ENCODE measurements at regions not wholly inside any gene's neighbourhood (a gene's known extent, or its start where the extent isn't known, plus 50 kb on each side); places are given as distances from the start of the nearest gene placed in this dataset.

DNA sequence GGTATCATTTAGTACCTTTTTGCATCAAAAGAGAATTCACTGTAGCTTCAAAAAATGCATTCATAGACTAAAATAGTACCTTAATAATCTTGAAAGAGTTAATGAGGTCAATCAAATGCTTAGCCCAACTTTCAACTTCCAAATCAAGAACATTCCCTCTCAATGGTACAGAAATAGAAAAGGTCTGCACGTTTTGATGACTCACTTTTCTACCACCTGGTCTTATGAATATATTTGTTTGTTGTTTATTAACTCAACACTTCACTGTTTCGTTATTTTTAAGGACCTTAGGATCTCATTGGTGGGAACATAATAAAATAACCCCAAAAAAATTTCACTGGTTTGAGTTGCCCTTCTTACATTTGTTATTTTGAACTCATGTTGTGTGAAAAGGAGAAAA is 229.5 kb downstream of the MEF2C start:
- TF ChIP-seq CBFB (CRISPR knock-in tag; IDR thresholded peaks at IDR 0.05; ENCODE audit: low read depth), result no peak
- TF ChIP-seq TCF7 (CRISPR knock-in tag; IDR thresholded peaks at IDR 0.05; ENCODE audit: low read depth), result no peak
- TF ChIP-seq, protein P1, sequence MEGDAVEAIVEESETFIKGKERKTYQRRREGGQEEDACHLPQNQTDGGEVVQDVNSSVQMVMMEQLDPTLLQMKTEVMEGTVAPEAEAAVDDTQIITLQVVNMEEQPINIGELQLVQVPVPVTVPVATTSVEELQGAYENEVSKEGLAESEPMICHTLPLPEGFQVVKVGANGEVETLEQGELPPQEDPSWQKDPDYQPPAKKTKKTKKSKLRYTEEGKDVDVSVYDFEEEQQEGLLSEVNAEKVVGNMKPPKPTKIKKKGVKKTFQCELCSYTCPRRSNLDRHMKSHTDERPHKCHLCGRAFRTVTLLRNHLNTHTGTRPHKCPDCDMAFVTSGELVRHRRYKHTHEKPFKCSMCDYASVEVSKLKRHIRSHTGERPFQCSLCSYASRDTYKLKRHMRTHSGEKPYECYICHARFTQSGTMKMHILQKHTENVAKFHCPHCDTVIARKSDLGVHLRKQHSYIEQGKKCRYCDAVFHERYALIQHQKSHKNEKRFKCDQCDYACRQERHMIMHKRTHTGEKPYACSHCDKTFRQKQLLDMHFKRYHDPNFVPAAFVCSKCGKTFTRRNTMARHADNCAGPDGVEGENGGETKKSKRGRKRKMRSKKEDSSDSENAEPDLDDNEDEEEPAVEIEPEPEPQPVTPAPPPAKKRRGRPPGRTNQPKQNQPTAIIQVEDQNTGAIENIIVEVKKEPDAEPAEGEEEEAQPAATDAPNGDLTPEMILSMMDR (IDR thresholded peaks at IDR 0.05), result no peak
- TF ChIP-seq ZNF232 (CRISPR knock-in tag; IDR thresholded peaks at IDR 0.05), result no peak
- TF ChIP-seq SMAD4 (CRISPR knock-in tag; IDR thresholded peaks at IDR 0.05), result no peak
- no peak for TF ChIP-seq TEAD4 (CRISPR knock-in tag; IDR thresholded peaks at IDR 0.05)
- TF ChIP-seq, protein P2, sequence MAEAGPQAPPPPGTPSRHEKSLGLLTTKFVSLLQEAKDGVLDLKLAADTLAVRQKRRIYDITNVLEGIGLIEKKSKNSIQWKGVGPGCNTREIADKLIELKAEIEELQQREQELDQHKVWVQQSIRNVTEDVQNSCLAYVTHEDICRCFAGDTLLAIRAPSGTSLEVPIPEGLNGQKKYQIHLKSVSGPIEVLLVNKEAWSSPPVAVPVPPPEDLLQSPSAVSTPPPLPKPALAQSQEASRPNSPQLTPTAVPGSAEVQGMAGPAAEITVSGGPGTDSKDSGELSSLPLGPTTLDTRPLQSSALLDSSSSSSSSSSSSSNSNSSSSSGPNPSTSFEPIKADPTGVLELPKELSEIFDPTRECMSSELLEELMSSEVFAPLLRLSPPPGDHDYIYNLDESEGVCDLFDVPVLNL (CRISPR knock-in tag; IDR thresholded peaks at IDR 0.05; ENCODE audit: borderline replicate concordance, low read depth), result no peak
- TF ChIP-seq CREM (CRISPR knock-in tag; IDR thresholded peaks at IDR 0.05), result no peak
